Activated naive CD4-positive, alpha-beta T cell treated with anti-CD3 and anti-CD28 coated beads, Interleukin-2, amount 50 U/mL, for 72 hours (primary cell): ENCODE measurements at regions not wholly inside any gene's neighbourhood (a gene's known extent, or its start where the extent isn't known, plus 50 kb on each side); places are given as distances from the start of the nearest gene placed in this dataset.
A peak's percentile ranks its signal among the peaks of the same experiment; 100 is the strongest.
"Not testable (repeated sequence)": the region's sequence is repeated elsewhere in the genome, so short reads cannot be mapped to it uniquely, and the experiment has no call there.

Experiments
- ATAC-seq, 2 donors: fragments of 150-1000 bp; cut with Tn5 transposase; 2 replicates each; pipeline ENCODE4 v1.10.0; 2021; ENCODE audit warnings: mild to moderate bottlenecking in 2 of 2, moderate library complexity in 2 of 2
- DNase-seq, 2 donors: peaks; one replicate each; pipeline ENCODE4 v3.0.0; 2021 to 2022; ENCODE audit warnings: low spot score in 2 of 2
- H3K27ac Mint-ChIP-seq, 2 donors: one replicate each; pipeline ENCODE4 v1.8.0; 2022; ENCODE audit warnings: mild to moderate bottlenecking in 2 of 2, mixed read lengths in 2 of 2
- H3K36me3 Mint-ChIP-seq, 2 donors: one replicate each; pipeline ENCODE4 v1.8.0; 2022; ENCODE audit warnings: mixed read lengths in 2 of 2
- H3K9me3 Mint-ChIP-seq, 2 donors: one replicate each; pipeline ENCODE4 v1.8.0; 2022; ENCODE audit warnings: mixed read lengths in 2 of 2

GRCh38 chr15:46080016-46080415 lies 445.2 kb downstream of the SQOR start:
- Mint-ChIP-seq H3K9me3 (no peaks in the 10 kb centered on the region), H3K36me3 (no peaks in the 10 kb centered on the region), H3K27ac (no peak overlapping the region)
- DNase-seq (no peak), ATAC-seq (no peak)

GRCh38 chr15:46088486-46089445 lies 453.9 kb downstream of the SQOR start:
- Mint-ChIP-seq H3K36me3 (no peaks in the 10 kb centered on the region), H3K27ac (no peak overlapping the region), H3K9me3 (no peaks in the 10 kb centered on the region)
- ATAC-seq (no peak), DNase-seq (no peak)

GRCh38 chr15:46089467-46089935 lies 454.7 kb downstream of the SQOR start:
- Mint-ChIP-seq H3K36me3 (no peaks in the 10 kb centered on the region), H3K27ac (no peak overlapping the region), H3K9me3 (peaks cover 0 to 2% of the 10 kb centered on the region in 2 donors)
- ATAC-seq (no peak), DNase-seq (no peak)

- peak in 1 of 2 donors; percentile 17 for DNase-seq
- Mint-ChIP-seq H3K36me3 (no peaks in the 10 kb centered on the region), H3K27ac (no peak overlapping the region), H3K9me3 (peaks cover 0 to 3% of the 10 kb centered on the region in 2 donors)
- ATAC-seq: no peak
These were observed 457.1 kb downstream of the SQOR start for GRCh38 chr15:46091860-46092450.

GRCh38 chr15:46098006-46098405 lies 463.2 kb downstream of the SQOR start:
- not testable (repeated sequence) for ATAC-seq, H3K36me3 Mint-ChIP-seq, DNase-seq, H3K27ac Mint-ChIP-seq
- H3K9me3 Mint-ChIP-seq: peaks cover 10 to 13% of the 10 kb centered on the region in 2 donors

- DNase-seq (no peak), ATAC-seq (no peak)
- H3K27ac Mint-ChIP-seq: no peak overlapping the region
- peaks cover 4 to 6% of the 10 kb centered on the region in 2 donors for H3K9me3 Mint-ChIP-seq
- no peaks in the 10 kb centered on the region for H3K36me3 Mint-ChIP-seq
These were observed 475.9 kb downstream of the SQOR start for GRCh38 chr15:46110755-46111154.

GRCh38 chr15:46111730-46112129 lies 476.9 kb downstream of the SQOR start:
- no peak for ATAC-seq
- DNase-seq: no peak
- Mint-ChIP-seq H3K27ac (no peak overlapping the region), H3K36me3 (no peaks in the 10 kb centered on the region), H3K9me3 (peaks cover 4% of the 10 kb centered on the region in 2 donors)

GRCh38 chr15:46117071-46117470 lies 482.2 kb downstream of the SQOR start:
- H3K9me3 Mint-ChIP-seq: peaks cover 0 to 4% of the 10 kb centered on the region in 2 donors
- no peak for DNase-seq
- H3K36me3 Mint-ChIP-seq: no peaks in the 10 kb centered on the region
- H3K27ac Mint-ChIP-seq: no peak overlapping the region
- no peak for ATAC-seq

- Mint-ChIP-seq H3K9me3 (peaks cover 0 to 11% of the 10 kb centered on the region in 2 donors), H3K36me3 (no peaks in the 10 kb centered on the region), H3K27ac (no peak overlapping the region)
- ATAC-seq (no peak), DNase-seq (no peak)
These were observed 485.9 kb downstream of the SQOR start for GRCh38 chr15:46120713-46121112.

GRCh38 chr15:46121441-46121840 lies 486.6 kb downstream of the SQOR start:
- H3K36me3 Mint-ChIP-seq: no peaks in the 10 kb centered on the region
- peaks cover 0 to 12% of the 10 kb centered on the region in 2 donors for H3K9me3 Mint-ChIP-seq
- H3K27ac Mint-ChIP-seq: no peak overlapping the region
- DNase-seq (no peak), ATAC-seq (no peak)

GRCh38 chr15:46126581-46126980 lies 491.8 kb downstream of the SQOR start:
- ATAC-seq (no peak), DNase-seq (no peak)
- Mint-ChIP-seq H3K9me3 (peaks cover 11 to 15% of the 10 kb centered on the region in 2 donors), H3K27ac (no peak overlapping the region), H3K36me3 (peaks cover 0 to 3% of the 10 kb centered on the region in 2 donors)

GRCh38 chr15:46127361-46127874 lies 492.6 kb downstream of the SQOR start:
- DNase-seq: no peak
- no peak for ATAC-seq
- peaks cover 15 to 20% of the 10 kb centered on the region in 2 donors for H3K9me3 Mint-ChIP-seq
- H3K36me3 Mint-ChIP-seq: peaks cover 0 to 12% of the 10 kb centered on the region in 2 donors
- no peak overlapping the region for H3K27ac Mint-ChIP-seq

- H3K27ac Mint-ChIP-seq: no peak overlapping the region
- no peak for ATAC-seq
- H3K9me3 Mint-ChIP-seq: peaks cover 15 to 19% of the 10 kb centered on the region in 2 donors
- no peak for DNase-seq
- H3K36me3 Mint-ChIP-seq: peaks cover 0 to 12% of the 10 kb centered on the region in 2 donors
These were observed 494.3 kb downstream of the SQOR start for GRCh38 chr15:46129145-46129544.

GRCh38 chr15:46131876-46132275 lies 497.0 kb downstream of the SQOR start:
- ATAC-seq (no peak), DNase-seq (no peak)
- Mint-ChIP-seq H3K9me3 (peaks cover 19 to 22% of the 10 kb centered on the region in 2 donors), H3K27ac (no peak overlapping the region), H3K36me3 (peaks cover 0 to 22% of the 10 kb centered on the region in 2 donors)

- peaks cover 0 to 11% of the 10 kb centered on the region in 2 donors for H3K36me3 Mint-ChIP-seq
- H3K9me3 Mint-ChIP-seq: peaks cover 6 to 13% of the 10 kb centered on the region in 2 donors
- DNase-seq (no peak), ATAC-seq (no peak)
- H3K27ac Mint-ChIP-seq: no peak overlapping the region
These were observed 502.6 kb downstream of the SQOR start for GRCh38 chr15:46137443-46137842.

GRCh38 chr15:46146002-46146401 lies 511.2 kb downstream of the SQOR start:
- DNase-seq: no peak
- ATAC-seq: no peak
- Mint-ChIP-seq H3K36me3 (no peaks in the 10 kb centered on the region), H3K27ac (no peak overlapping the region), H3K9me3 (peaks cover 3 to 7% of the 10 kb centered on the region in 2 donors)

GRCh38 chr15:46146915-46147314 lies 512.1 kb downstream of the SQOR start:
- ATAC-seq: no peak
- DNase-seq: no peak
- Mint-ChIP-seq H3K36me3 (no peaks in the 10 kb centered on the region), H3K9me3 (peaks cover 3 to 7% of the 10 kb centered on the region in 2 donors), H3K27ac (no peak overlapping the region)
